SK-N-SH (cell line): ENCODE measurements at regions not wholly inside any gene's neighbourhood (a gene's known extent, or its start where the extent isn't known, plus 50 kb on each side); places are given as distances from the start of the nearest gene placed in this dataset.

Source experiments
- CTCF ChIA-PET: fragments of 300-600, 350-600 bp; formaldehyde crosslinking; extraction: SDS; loops from one replicate; lab custom pipeline; 2021; lab: Yijun Ruan, JAX
- POLR2A ChIA-PET: fragments of 350-600 bp; sonication (Branson Sonifier 250); formaldehyde crosslinking; extraction: SDS; loops from one replicate; lab custom pipeline; 2020; ENCODE audit warnings: antibody characterized with exemption, inconsistent platforms; lab: Yijun Ruan, JAX
- DNase-seq: peaks from one replicate; pipeline ENCODE4 v3.0.0; 2012
- H2AFZ ChIP-seq: fragments of 200-600 bp; sonication (generic); 2 replicates; pipeline ENCODE4 v1.8.1; 2016; ENCODE audit warnings: antibody characterized with exemption, mild to moderate bottlenecking, low read depth
- H3F3A ChIP-seq: fragments of 200-600 bp; sonication (generic); replicated peaks from 2 replicates; pipeline ENCODE3; 2016; ENCODE audit warnings: antibody characterized with exemption, mild to moderate bottlenecking; ENCODE audit not compliant: insufficient read depth
- H3K27ac ChIP-seq, 2 experiments: fragments of 200-500 bp in 1 of 2; fragments of 200-600 bp in 1 of 2; sonication (Bioruptor generic) in 1 of 2; sonication (generic), shearing (Covaris generic) in 1 of 2; 2 replicates each; pipeline versions ENCODE4 v1.5.1 to v1.6.1; 2014 to 2016; ENCODE audit warnings: low read depth in 2 of 2, inconsistent platforms in 1 of 2, low read length in 1 of 2, mild to moderate bottlenecking in 1 of 2, mixed read lengths in 1 of 2
- H3K27me3 ChIP-seq: fragments of 200-600 bp; sonication (generic), shearing (Covaris generic); 2 replicates; pipeline ENCODE4 v1.6.1; 2016; ENCODE audit warnings: mixed run types; ENCODE audit not compliant: insufficient read depth
- H3K36me3 ChIP-seq, 2 experiments: fragments of 200-500 bp in 1 of 2; fragments of 200-600 bp in 1 of 2; sonication (Bioruptor generic) in 1 of 2; sonication (generic) in 1 of 2; replicated peaks in 1 of 2; 2 replicates each; pipeline versions ENCODE3 to v1.5.1; 2014 to 2016; ENCODE audit warnings: low read length in 1 of 2, mild to moderate bottlenecking in 1 of 2; ENCODE audit not compliant: insufficient read depth in 2 of 2, control insufficient read depth in 1 of 2
- H3K4me1 ChIP-seq, 2 experiments: fragments of 200-500 bp in 1 of 2; fragments of 200-600 bp in 1 of 2; sonication (Bioruptor generic) in 1 of 2; sonication (generic), shearing (Covaris generic) in 1 of 2; 2 replicates each; pipeline versions ENCODE4 v1.5.1 to v1.6.1; 2014 to 2016; ENCODE audit warnings: low read depth in 1 of 2, low read length in 1 of 2, mixed run types in 1 of 2; ENCODE audit not compliant: insufficient read depth in 2 of 2, control insufficient read depth in 1 of 2
- H3K4me2 ChIP-seq: fragments of 200-600 bp; sonication (generic), shearing (Covaris generic); 2 replicates; pipeline ENCODE4 v1.6.1; 2017; ENCODE audit warnings: mixed run types
- H3K4me3 ChIP-seq, 2 experiments: fragments of 200-500 bp in 1 of 2; fragments of 200-600 bp in 1 of 2; sonication (Bioruptor generic) in 1 of 2; sonication (generic), shearing (Covaris generic) in 1 of 2; 2 replicates each; pipeline versions ENCODE4 v1.5.1 to v1.8.1; 2014 to 2016; ENCODE audit warnings: low read depth in 2 of 2, inconsistent platforms in 1 of 2, low read length in 1 of 2, mild to moderate bottlenecking in 1 of 2, mixed read lengths in 1 of 2, moderate library complexity in 1 of 2
- H3K79me2 ChIP-seq: fragments of 200-600 bp; sonication (generic); 2 replicates; pipeline ENCODE4 v1.8.1; 2017; ENCODE audit warnings: mild to moderate bottlenecking; ENCODE audit not compliant: insufficient read depth
- H3K9ac ChIP-seq: fragments of 200-600 bp; sonication (generic); 2 replicates; pipeline ENCODE4 v1.6.1; 2017; ENCODE audit warnings: mixed run types
- H3K9me2 ChIP-seq: fragments of 200-600 bp; sonication (generic); 2 replicates; pipeline ENCODE4 v1.6.1; 2017; ENCODE audit warnings: mixed run types
- H3K9me3 ChIP-seq: fragments of 200-600 bp; sonication (generic); 2 replicates; pipeline ENCODE4 v1.6.1; 2017; ENCODE audit warnings: mixed run types, mild to moderate bottlenecking, moderate library complexity
- H4K20me1 ChIP-seq: fragments of 200-600 bp; sonication (generic); 2 replicates; pipeline ENCODE4 v1.6.1; 2017; ENCODE audit warnings: mild to moderate bottlenecking, mixed run types; ENCODE audit not compliant: insufficient read depth
- CHD2 ChIP-seq: fragments of 150-350 bp; IDR thresholded peaks from 2 replicates; pipeline ENCODE4 v1.6.1; 2018; ENCODE audit warnings: low read length; ENCODE audit not compliant: partially characterized antibody
- EP300 ChIP-seq, 2 experiments: IDR thresholded peaks; 2 replicates each; pipeline versions ENCODE4 v1.4.0 to v1.6.1; 2012; ENCODE audit warnings: borderline replicate concordance in 1 of 2, low read depth in 1 of 2, low read length in 1 of 2
- FOSL2 ChIP-seq: IDR thresholded peaks from 2 replicates; pipeline ENCODE4 v1.4.0; 2012; ENCODE audit warnings: low read depth, mild to moderate bottlenecking, moderate library complexity, borderline replicate concordance
- FOXM1 ChIP-seq: IDR thresholded peaks from 2 replicates; pipeline ENCODE4 v1.4.0; 2012; ENCODE audit warnings: low read depth, mild to moderate bottlenecking
- GATA2 ChIP-seq: sonication (generic); formaldehyde crosslinking; IDR thresholded peaks from 2 replicates; pipeline ENCODE4 v1.5.0; 2020; ENCODE audit warnings: mild to moderate bottlenecking, missing genetic modification reagents
- IRF3 ChIP-seq: fragments of 150-350 bp; IDR thresholded peaks from 2 replicates; pipeline ENCODE4 v1.6.1; 2016; ENCODE audit warnings: mild to moderate bottlenecking, low read depth, low read length
- JUND ChIP-seq: IDR thresholded peaks from 2 replicates; pipeline ENCODE4 v1.4.0; 2012
- MEF2A ChIP-seq: IDR thresholded peaks from 2 replicates; pipeline ENCODE4 v1.4.0; 2012; ENCODE audit warnings: low read depth, borderline replicate concordance
- MXI1 ChIP-seq: IDR thresholded peaks from 2 replicates; pipeline ENCODE4 v1.6.1; 2012; ENCODE audit warnings: mild to moderate bottlenecking, low read depth, low read length, improper control_type of control experiment
- NFIC ChIP-seq: IDR thresholded peaks from 2 replicates; pipeline ENCODE4 v1.4.0; 2012; ENCODE audit warnings: borderline replicate concordance
- POLR2AphosphoS5 ChIP-seq: IDR thresholded peaks from 2 replicates; pipeline ENCODE4 v1.6.1; 2012; ENCODE audit warnings: low read depth, low read length
- RAD21 ChIP-seq: IDR thresholded peaks from 2 replicates; pipeline ENCODE4 v1.6.1; 2012; ENCODE audit warnings: mild to moderate bottlenecking, low read length
- SIN3A ChIP-seq: IDR thresholded peaks from 2 replicates; pipeline ENCODE4 v1.6.1; 2012; ENCODE audit warnings: low read depth, mild to moderate bottlenecking, low read length, moderate library complexity, borderline replicate concordance
- TEAD4 ChIP-seq: IDR thresholded peaks from 2 replicates; pipeline ENCODE4 v1.4.0; 2012; ENCODE audit warnings: mild to moderate bottlenecking, borderline replicate concordance; ENCODE audit not compliant: insufficient read depth
- YY1 ChIP-seq: IDR thresholded peaks from 2 replicates; pipeline ENCODE4 v1.4.0; 2012; ENCODE audit warnings: low read depth, mild to moderate bottlenecking
- WGBS: methylation state at CpG from one replicate; pipeline ENCODE4 v1.1.6; 2017; ENCODE audit warnings: low lambda C conversion rate; 5-methylcytosine and 5-hydroxymethylcytosine counted together
- TF ChIP-seq, protein P1 (sequence below): fragments of 200-600 bp; sonication (generic); IDR thresholded peaks from 2 replicates; pipeline ENCODE4 v1.6.1; 2017; ENCODE audit warnings: antibody characterized with exemption, mild to moderate bottlenecking, moderate library complexity
- TF ChIP-seq, protein P2 (sequence below): IDR thresholded peaks from 2 replicates; pipeline ENCODE4 v1.6.1; 2012; ENCODE audit warnings: mild to moderate bottlenecking, low read depth, low read length, moderate library complexity

DNA sequence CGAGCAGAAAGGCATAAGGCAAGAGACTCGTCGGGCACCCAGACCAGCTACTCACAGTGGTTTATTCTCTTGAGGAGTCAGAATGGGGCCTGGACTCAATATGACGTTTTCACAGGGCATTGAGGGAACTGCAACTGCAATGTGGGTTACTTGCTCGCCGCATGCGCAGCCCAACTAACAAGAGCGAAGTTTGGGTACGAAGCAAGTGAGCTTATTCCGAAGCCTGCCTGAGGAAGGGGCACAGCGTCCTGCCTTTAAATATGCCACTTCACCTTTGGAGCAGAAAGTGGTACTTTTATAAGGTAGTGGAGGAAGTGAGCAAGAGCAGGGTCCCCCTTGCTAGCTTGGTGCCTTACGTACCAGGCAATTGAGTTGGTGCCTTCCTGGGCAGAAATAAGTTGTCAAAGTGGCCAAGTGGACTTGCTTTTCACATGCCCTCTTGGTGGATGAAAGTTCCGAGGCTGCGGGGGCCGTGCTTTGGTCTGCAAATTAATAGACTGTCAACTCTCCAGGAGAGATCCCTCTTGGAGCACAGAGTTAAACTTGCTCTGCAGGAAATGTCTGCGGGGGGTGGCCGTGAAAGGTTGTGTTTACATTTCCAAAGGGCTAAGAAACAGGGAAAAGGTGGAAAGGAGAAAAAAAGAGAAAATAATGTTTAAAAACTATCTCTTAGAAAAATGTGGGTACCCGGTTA lies 480.4 kb downstream of the TRIML1 start:
- no peaks in the 10 kb centered on the region for H4K20me1 ChIP-seq
- 57% methylated on average over 17 of the region's 18 CpGs for WGBS
- ChIA-PET POLR2A (no interaction called here), CTCF (no interaction called here)
- H3K79me2 ChIP-seq: no peaks in the 10 kb centered on the region
- no peak for DNase-seq
- no peak overlapping the region for H3K27ac ChIP-seq
- H3K27me3 ChIP-seq: no peaks in the 10 kb centered on the region
- no peak overlapping the region for H3K9ac ChIP-seq
- H3F3A ChIP-seq: no peaks in the 10 kb centered on the region
- H3K4me1 ChIP-seq: no peaks in the 10 kb centered on the region
- H3K36me3 ChIP-seq: no peaks in the 10 kb centered on the region
- H3K9me3 ChIP-seq: no peaks in the 10 kb centered on the region
- TF ChIP-seq YY1: no peak
- TF ChIP-seq EP300 (IDR thresholded peaks at IDR 0.05; ENCODE audit: borderline replicate concordance in 1 of 2, low read depth in 1 of 2, low read length in 1 of 2): no peak
- no peak for TF ChIP-seq IRF3
- TF ChIP-seq GATA2 (CRISPR knock-in tag): no peak
- TF ChIP-seq FOSL2: no peak
- TF ChIP-seq NFIC: no peak
- TF ChIP-seq TEAD4: no peak
- no peak for TF ChIP-seq MEF2A
- no peak for TF ChIP-seq MXI1
- no peak for TF ChIP-seq POLR2AphosphoS5
- no peak for TF ChIP-seq FOXM1
- TF ChIP-seq, protein P1, sequence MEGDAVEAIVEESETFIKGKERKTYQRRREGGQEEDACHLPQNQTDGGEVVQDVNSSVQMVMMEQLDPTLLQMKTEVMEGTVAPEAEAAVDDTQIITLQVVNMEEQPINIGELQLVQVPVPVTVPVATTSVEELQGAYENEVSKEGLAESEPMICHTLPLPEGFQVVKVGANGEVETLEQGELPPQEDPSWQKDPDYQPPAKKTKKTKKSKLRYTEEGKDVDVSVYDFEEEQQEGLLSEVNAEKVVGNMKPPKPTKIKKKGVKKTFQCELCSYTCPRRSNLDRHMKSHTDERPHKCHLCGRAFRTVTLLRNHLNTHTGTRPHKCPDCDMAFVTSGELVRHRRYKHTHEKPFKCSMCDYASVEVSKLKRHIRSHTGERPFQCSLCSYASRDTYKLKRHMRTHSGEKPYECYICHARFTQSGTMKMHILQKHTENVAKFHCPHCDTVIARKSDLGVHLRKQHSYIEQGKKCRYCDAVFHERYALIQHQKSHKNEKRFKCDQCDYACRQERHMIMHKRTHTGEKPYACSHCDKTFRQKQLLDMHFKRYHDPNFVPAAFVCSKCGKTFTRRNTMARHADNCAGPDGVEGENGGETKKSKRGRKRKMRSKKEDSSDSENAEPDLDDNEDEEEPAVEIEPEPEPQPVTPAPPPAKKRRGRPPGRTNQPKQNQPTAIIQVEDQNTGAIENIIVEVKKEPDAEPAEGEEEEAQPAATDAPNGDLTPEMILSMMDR: no peak
- TF ChIP-seq SIN3A: no peak
- no peak for TF ChIP-seq RAD21
- no peak for TF ChIP-seq JUND
- TF ChIP-seq, protein P2, sequence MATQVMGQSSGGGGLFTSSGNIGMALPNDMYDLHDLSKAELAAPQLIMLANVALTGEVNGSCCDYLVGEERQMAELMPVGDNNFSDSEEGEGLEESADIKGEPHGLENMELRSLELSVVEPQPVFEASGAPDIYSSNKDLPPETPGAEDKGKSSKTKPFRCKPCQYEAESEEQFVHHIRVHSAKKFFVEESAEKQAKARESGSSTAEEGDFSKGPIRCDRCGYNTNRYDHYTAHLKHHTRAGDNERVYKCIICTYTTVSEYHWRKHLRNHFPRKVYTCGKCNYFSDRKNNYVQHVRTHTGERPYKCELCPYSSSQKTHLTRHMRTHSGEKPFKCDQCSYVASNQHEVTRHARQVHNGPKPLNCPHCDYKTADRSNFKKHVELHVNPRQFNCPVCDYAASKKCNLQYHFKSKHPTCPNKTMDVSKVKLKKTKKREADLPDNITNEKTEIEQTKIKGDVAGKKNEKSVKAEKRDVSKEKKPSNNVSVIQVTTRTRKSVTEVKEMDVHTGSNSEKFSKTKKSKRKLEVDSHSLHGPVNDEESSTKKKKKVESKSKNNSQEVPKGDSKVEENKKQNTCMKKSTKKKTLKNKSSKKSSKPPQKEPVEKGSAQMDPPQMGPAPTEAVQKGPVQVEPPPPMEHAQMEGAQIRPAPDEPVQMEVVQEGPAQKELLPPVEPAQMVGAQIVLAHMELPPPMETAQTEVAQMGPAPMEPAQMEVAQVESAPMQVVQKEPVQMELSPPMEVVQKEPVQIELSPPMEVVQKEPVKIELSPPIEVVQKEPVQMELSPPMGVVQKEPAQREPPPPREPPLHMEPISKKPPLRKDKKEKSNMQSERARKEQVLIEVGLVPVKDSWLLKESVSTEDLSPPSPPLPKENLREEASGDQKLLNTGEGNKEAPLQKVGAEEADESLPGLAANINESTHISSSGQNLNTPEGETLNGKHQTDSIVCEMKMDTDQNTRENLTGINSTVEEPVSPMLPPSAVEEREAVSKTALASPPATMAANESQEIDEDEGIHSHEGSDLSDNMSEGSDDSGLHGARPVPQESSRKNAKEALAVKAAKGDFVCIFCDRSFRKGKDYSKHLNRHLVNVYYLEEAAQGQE: no peak
- no peak for TF ChIP-seq CHD2
- no peak overlapping the region for H3K4me3 ChIP-seq
- 0 out of 2 replicates have a peak, but pooled peaks cover 4% of the 10 kb centered on the region for H3K9me2 ChIP-seq
- no peak overlapping the region for H2AFZ ChIP-seq
- H3K4me2 ChIP-seq: no peak overlapping the region
